ENCODE measurements at regions not wholly inside any gene's neighbourhood (a gene's known extent, or its start where the extent isn't known, plus 50 kb on each side); places are given as distances from the start of the nearest gene placed in this dataset.

DNA sequence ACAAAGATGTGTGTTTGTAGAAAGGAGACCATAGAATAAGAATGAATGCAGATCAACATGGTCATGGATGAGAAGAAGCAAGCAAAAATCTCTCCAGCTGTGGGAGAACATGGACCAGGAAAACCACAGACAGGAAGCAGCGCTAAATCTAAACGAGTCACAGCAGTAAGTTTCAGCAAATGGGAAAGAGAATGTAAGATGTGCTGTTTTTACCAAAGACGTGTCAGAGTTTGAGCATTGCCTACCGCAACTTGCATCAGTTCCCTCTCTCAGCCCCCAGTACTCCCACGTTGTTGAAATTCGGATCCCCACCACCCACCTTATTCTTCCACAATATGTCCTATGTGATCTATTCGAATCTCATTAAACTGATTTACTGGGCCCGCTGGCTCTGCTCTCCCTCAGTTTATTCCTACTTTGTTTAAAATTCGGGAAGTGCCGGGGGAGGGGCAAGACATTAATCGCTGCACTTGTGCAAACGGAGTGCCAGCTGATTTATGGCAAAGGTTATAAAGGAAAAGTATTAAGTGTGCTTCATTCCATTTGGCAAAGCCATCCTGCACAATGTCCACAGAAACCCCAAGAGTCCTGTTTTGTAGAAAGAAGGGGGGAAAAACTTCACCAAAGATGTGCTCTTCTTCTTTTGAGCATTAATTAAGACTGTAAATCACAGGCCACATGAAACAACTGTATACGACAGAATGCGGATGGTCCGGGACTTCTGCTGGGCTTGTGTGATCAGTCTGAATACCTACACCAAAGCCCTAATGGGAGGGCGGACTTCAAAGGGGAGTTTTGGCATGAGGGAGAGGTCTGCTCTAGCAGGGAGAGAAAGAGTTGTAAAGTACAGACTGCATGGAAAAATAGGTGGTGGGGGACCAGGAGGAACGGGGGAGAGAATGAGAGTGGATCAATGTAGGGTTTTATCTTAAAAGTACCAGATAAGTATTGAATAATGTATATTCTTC is 59.1 kb upstream of the PRDM1 start:
- WGBS, 2 donors = 32 to 53% methylated on average over 17 of the region's 17 CpGs
- Histone ChIP-seq H3K27me3 (ENCODE audit: control insufficient read depth in 3 of 3, insufficient read depth in 3 of 3, low read length in 2 of 3) (peaks cover 0 to 5% (median 3%) of the 10 kb centered on the region in 3 donors), H3K4me3 (no peak overlapping the region), H3K9ac (ENCODE audit: insufficient read depth in 1 of 2, low read length in 2 of 2) (no peak overlapping the region), H3K9me3 (ENCODE audit: control insufficient read depth in 4 of 4, insufficient read depth in 3 of 4, low read length in 3 of 4) (no peaks in the 10 kb centered on the region), H3K4me1 (ENCODE audit: control insufficient read depth in 5 of 5, insufficient read depth in 5 of 5, low read length in 5 of 5) (peaks cover 0 to 10% (median 0%) of the 10 kb centered on the region in 5 donors), H3K27ac (ENCODE audit: low read depth in 1 of 2, low read length in 1 of 2) (no peak overlapping the region), H3K36me3 (ENCODE audit: control insufficient read depth in 4 of 4, insufficient read depth in 4 of 4, low read length in 4 of 4) (no peaks in the 10 kb centered on the region)
- ATAC-seq (ENCODE audit: insufficient read depth, low FRiP score) = no peak
- TF ChIP-seq, protein P1, sequence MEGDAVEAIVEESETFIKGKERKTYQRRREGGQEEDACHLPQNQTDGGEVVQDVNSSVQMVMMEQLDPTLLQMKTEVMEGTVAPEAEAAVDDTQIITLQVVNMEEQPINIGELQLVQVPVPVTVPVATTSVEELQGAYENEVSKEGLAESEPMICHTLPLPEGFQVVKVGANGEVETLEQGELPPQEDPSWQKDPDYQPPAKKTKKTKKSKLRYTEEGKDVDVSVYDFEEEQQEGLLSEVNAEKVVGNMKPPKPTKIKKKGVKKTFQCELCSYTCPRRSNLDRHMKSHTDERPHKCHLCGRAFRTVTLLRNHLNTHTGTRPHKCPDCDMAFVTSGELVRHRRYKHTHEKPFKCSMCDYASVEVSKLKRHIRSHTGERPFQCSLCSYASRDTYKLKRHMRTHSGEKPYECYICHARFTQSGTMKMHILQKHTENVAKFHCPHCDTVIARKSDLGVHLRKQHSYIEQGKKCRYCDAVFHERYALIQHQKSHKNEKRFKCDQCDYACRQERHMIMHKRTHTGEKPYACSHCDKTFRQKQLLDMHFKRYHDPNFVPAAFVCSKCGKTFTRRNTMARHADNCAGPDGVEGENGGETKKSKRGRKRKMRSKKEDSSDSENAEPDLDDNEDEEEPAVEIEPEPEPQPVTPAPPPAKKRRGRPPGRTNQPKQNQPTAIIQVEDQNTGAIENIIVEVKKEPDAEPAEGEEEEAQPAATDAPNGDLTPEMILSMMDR (IDR thresholded peaks at IDR 0.05; ENCODE audit: control extremely low read depth, extremely low read depth) = no peak
- DNase-seq = peak in 2 of 3 donors; percentile 6 to 19

DNA sequence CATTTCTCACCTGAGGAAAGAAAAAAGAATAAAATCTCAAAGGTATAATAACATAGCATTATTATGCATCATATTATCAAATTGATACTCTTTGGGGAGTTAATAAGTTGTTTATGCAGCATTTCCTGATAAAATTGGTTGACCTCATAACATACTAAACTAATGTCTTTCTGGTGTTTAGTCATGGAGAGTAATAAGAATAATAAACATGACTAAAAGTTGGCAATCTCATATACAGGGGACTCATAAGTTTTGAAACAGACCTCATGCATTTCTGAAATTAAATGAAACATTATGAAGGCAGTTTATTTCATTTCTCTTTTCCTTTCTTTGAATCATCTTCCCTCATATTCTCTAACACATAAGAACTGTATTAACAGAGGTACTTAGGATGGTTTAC is 60.5 kb upstream of the PRDM1 start:
- no peak overlapping the region for H3K4me3 ChIP-seq
- peaks cover 0 to 4% (median 3%) of the 10 kb centered on the region in 3 donors for H3K27me3 ChIP-seq (ENCODE audit: control insufficient read depth in 3 of 3, insufficient read depth in 3 of 3, low read length in 2 of 3)
- no peak overlapping the region for H3K9ac ChIP-seq (ENCODE audit: insufficient read depth in 1 of 2, low read length in 2 of 2)
- H3K9me3 ChIP-seq (ENCODE audit: control insufficient read depth in 4 of 4, insufficient read depth in 3 of 4, low read length in 3 of 4) = no peaks in the 10 kb centered on the region
- no peak overlapping the region for H3K27ac ChIP-seq (ENCODE audit: low read depth in 1 of 2, low read length in 1 of 2)
- DNase-seq = no peak
- no peaks in the 10 kb centered on the region for H3K36me3 ChIP-seq (ENCODE audit: control insufficient read depth in 4 of 4, insufficient read depth in 4 of 4, low read length in 4 of 4)
- H3K4me1 ChIP-seq (ENCODE audit: control insufficient read depth in 5 of 5, insufficient read depth in 5 of 5, low read length in 5 of 5) = peaks cover 0 to 10% (median 0%) of the 10 kb centered on the region in 5 donors
- TF ChIP-seq, protein P1 (IDR thresholded peaks at IDR 0.05; ENCODE audit: control extremely low read depth, extremely low read depth) = no peak
- ATAC-seq (ENCODE audit: insufficient read depth, low FRiP score) = no peak

DNA sequence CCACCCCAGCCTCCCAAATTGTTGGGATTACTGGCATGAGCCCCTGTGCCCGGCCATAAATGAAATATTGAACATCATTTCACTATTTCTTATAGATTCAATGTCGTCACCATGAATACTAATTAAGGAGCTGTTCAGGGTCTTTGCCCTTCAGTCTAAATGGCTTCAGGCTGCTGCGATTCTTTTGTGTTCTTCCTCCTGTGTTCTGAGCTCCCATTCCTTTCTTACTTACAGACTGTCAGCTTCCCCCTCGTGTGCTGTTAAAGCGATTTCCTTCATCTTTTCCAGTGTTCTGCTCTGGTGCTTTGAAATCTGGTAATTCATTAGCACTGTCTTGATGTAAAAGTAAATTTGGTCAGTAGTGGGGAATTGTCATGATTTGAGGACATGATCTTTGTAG is 63.3 kb upstream of the PRDM1 start:
- WGBS, 2 donors = 92 to 94% methylated on average over 5 of the region's 5 CpGs
- ATAC-seq (ENCODE audit: insufficient read depth, low FRiP score) (no peak), DNase-seq (no peak)
- H3K36me3 ChIP-seq (ENCODE audit: control insufficient read depth in 4 of 4, insufficient read depth in 4 of 4, low read length in 4 of 4) = no peaks in the 10 kb centered on the region
- H3K9ac ChIP-seq (ENCODE audit: insufficient read depth in 1 of 2, low read length in 2 of 2) = no peak overlapping the region
- peaks cover 0 to 11% (median 3%) of the 10 kb centered on the region in 3 donors for H3K27me3 ChIP-seq (ENCODE audit: control insufficient read depth in 3 of 3, insufficient read depth in 3 of 3, low read length in 2 of 3)
- no peaks in the 10 kb centered on the region for H3K9me3 ChIP-seq (ENCODE audit: control insufficient read depth in 4 of 4, insufficient read depth in 3 of 4, low read length in 3 of 4)
- TF ChIP-seq, protein P1 (IDR thresholded peaks at IDR 0.05; ENCODE audit: control extremely low read depth, extremely low read depth) = no peak
- H3K4me1 ChIP-seq (ENCODE audit: control insufficient read depth in 5 of 5, insufficient read depth in 5 of 5, low read length in 5 of 5) = peaks cover 0 to 10% (median 0%) of the 10 kb centered on the region in 5 donors
- no peak overlapping the region for H3K4me3 ChIP-seq
- no peak overlapping the region for H3K27ac ChIP-seq (ENCODE audit: low read depth in 1 of 2, low read length in 1 of 2)
